ENCODE measurements at regions not wholly inside any gene's neighbourhood (a gene's known extent, or its start where the extent isn't known, plus 50 kb on each side); places are given as distances from the start of the nearest gene placed in this dataset.

DNA sequence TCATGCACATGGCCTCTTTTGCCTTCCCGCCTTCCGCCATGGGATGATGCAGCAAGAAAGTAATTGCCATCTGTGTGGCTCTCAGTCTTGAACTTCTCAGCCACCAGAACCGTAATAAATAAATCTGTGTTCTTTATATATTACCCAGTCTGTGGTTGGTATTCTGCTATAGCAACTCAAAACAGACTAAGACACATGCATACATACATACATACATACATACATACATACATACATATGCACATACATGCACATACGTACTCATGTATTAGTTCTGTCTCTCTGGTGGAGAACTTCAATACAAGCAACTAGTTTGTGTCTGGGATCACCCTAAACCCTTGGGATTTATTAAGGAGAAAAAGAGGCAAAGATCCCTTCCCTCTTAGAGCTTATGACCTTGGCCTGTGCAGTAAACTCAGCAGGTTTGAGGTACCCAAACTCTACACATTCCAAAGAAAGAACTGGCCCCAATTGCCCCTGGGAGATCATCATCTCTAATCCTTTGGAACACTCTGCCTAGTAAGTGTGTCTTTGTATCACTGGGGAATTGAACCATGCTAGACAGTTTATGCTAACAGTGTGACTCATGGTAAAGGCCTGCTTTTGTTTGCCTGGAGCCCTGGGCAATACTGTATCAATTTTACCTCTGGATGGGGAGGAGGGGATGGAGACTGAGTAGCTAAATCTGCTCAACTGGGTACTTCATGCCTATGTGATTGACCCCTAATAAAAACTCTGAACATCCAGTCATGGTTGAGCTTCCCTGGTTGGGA is 115.6 kb upstream of the LMCD1 start:
- no peaks in the 10 kb centered on the region for H3K27me3 Mint-ChIP-seq (ENCODE audit: low read depth)
- TF ChIP-seq, protein P1, sequence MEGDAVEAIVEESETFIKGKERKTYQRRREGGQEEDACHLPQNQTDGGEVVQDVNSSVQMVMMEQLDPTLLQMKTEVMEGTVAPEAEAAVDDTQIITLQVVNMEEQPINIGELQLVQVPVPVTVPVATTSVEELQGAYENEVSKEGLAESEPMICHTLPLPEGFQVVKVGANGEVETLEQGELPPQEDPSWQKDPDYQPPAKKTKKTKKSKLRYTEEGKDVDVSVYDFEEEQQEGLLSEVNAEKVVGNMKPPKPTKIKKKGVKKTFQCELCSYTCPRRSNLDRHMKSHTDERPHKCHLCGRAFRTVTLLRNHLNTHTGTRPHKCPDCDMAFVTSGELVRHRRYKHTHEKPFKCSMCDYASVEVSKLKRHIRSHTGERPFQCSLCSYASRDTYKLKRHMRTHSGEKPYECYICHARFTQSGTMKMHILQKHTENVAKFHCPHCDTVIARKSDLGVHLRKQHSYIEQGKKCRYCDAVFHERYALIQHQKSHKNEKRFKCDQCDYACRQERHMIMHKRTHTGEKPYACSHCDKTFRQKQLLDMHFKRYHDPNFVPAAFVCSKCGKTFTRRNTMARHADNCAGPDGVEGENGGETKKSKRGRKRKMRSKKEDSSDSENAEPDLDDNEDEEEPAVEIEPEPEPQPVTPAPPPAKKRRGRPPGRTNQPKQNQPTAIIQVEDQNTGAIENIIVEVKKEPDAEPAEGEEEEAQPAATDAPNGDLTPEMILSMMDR (conservative IDR thresholded peaks at IDR 0.05): no peak
- DNase-seq (ENCODE audit: low read depth, low spot score): no peak
- peaks cover 6% of the 10 kb centered on the region for H3K9me3 Mint-ChIP-seq
- peaks cover 24% of the 10 kb centered on the region for H3K4me1 Mint-ChIP-seq
- no peak overlapping the region for H3K27ac Mint-ChIP-seq (ENCODE audit: unreplicated experiment)
- peaks cover 2% of the 10 kb centered on the region for H3K36me3 Mint-ChIP-seq (ENCODE audit: low read depth)
- H3K4me3 Mint-ChIP-seq: no peak overlapping the region

DNA sequence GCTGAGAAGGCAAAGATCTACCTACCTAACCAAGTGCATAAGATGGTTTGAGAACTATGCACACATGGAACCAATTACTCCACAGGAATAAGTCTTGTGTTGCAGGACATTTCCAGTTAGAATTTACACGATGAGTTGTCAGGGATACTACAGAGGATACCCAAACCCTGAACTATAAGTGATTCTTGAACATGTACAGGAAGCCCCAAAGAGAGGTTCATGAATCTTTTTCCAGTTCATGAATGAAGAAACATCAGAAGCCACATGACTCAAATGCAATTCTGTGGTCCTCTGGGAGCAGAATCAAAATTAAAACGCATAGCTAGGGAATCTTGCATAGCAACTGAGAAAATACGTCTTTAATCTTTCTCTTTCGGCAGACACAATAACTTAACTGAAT is 114.1 kb upstream of the LMCD1 start:
- Mint-ChIP-seq H3K9me3 (peaks cover 6% of the 10 kb centered on the region), H3K4me1 (peaks cover 18% of the 10 kb centered on the region), H3K4me3 (no peak overlapping the region), H3K27ac (ENCODE audit: unreplicated experiment) (no peak overlapping the region), H3K36me3 (ENCODE audit: low read depth) (peaks cover 2% of the 10 kb centered on the region), H3K27me3 (ENCODE audit: low read depth) (no peaks in the 10 kb centered on the region)
- TF ChIP-seq, protein P1 (conservative IDR thresholded peaks at IDR 0.05): no peak
- DNase-seq (ENCODE audit: low read depth, low spot score): no peak

DNA sequence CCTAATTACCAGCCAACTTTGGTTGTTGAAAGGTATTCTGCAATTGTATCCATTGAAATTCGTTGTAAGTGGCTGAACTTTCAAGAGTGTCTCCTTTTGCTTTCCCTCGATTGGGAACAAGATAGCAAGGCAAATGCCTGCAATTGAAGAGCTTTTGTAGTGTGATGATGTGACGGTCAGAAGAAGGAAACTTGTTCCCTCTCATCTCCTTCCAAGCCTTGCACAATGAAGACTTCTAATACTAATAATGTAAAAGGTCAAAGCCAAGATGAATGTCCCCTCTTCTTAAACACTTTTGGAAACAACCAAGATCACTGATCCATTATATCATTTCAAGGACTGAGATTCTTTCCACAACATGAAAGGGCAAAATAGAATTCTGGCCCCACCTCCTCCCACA is 101.9 kb upstream of the LMCD1 start:
- no peak for DNase-seq (ENCODE audit: low read depth, low spot score)
- TF ChIP-seq, protein P1 (conservative IDR thresholded peaks at IDR 0.05): no peak
- H3K27me3 Mint-ChIP-seq (ENCODE audit: low read depth): no peaks in the 10 kb centered on the region
- peaks cover 4% of the 10 kb centered on the region for H3K9me3 Mint-ChIP-seq
- H3K36me3 Mint-ChIP-seq (ENCODE audit: low read depth): peaks cover 5% of the 10 kb centered on the region
- H3K4me3 Mint-ChIP-seq: no peak overlapping the region
- H3K27ac Mint-ChIP-seq (ENCODE audit: unreplicated experiment): no peak overlapping the region
- H3K4me1 Mint-ChIP-seq: peaks cover 13% of the 10 kb centered on the region

DNA sequence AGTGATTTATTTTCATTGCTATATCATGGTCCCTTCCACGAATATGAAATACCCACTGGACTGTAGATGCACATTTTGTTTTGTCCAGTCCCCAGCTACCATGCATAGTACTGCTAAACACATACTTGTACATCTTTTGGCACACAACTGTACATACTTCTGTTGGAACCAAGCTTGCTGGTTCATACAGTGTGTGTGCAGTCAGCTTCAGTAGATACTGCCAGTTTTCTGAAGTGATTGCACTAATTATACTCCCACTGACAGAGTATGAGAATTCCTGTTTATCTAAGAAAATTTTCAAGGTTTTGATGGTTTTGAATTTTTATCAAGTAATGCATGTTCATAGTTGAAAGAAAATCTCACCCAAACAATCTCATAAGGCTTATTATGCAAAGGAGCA is 100.7 kb upstream of the LMCD1 start:
- Mint-ChIP-seq H3K9me3 (peaks cover 8% of the 10 kb centered on the region), H3K27me3 (ENCODE audit: low read depth) (no peaks in the 10 kb centered on the region), H3K27ac (ENCODE audit: unreplicated experiment) (no peak overlapping the region), H3K4me1 (peaks cover 13% of the 10 kb centered on the region), H3K36me3 (ENCODE audit: low read depth) (peaks cover 9% of the 10 kb centered on the region), H3K4me3 (no peak overlapping the region)
- no peak for DNase-seq (ENCODE audit: low read depth, low spot score)
- TF ChIP-seq, protein P1 (conservative IDR thresholded peaks at IDR 0.05): no peak

DNA sequence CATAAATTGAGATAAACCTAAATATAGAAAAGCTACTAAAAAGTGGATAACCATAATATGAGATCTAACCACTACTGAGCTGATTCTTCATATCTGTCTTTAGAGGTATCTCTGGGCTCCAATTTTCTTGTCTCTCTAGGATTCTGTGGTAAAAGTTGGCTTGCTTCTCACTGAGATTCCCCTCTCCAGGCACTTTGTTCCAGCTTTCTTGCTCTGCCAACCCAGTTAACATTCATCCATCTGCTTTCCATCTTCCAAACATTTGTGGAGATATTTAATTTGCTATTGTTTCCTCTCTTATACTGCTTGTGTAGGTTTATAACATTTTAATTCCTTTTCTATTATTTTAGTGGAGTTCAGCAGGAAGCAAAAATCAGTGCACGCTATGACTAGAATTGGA is 97.6 kb upstream of the LMCD1 start:
- peaks cover 20% of the 10 kb centered on the region for H3K9me3 Mint-ChIP-seq
- peaks cover 13% of the 10 kb centered on the region for H3K4me1 Mint-ChIP-seq
- no peak overlapping the region for H3K27ac Mint-ChIP-seq (ENCODE audit: unreplicated experiment)
- no peak overlapping the region for H3K4me3 Mint-ChIP-seq
- TF ChIP-seq, protein P1 (conservative IDR thresholded peaks at IDR 0.05): no peak
- H3K27me3 Mint-ChIP-seq (ENCODE audit: low read depth): no peaks in the 10 kb centered on the region
- no peak for DNase-seq (ENCODE audit: low read depth, low spot score)
- H3K36me3 Mint-ChIP-seq (ENCODE audit: low read depth): peaks cover 13% of the 10 kb centered on the region
